ENCODE measurements at regions not wholly inside any gene's neighbourhood (a gene's known extent, or its start where the extent isn't known, plus 50 kb on each side); places are given as distances from the start of the nearest gene placed in this dataset.

DNA sequence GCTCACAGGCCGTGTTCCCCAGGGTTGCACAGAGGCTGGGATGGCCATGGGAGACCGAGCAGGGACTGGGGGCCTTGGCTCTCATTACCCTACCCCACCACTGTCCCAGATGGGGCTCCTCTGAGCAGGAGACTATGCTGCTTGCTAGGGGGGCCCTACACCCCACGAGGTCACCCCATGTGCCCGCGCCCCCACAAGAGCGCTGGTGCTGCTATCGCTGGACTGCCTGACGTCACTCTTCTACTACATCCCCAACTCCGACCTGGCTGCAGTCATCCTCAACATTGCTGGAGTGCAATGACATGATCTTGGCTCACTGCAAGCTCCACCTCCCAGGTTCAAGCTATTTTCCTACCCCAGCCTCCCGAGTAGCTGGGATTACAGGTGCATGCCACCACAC is 307.7 kb downstream of the ARRDC4 start:
- TF ChIP-seq, protein P1, sequence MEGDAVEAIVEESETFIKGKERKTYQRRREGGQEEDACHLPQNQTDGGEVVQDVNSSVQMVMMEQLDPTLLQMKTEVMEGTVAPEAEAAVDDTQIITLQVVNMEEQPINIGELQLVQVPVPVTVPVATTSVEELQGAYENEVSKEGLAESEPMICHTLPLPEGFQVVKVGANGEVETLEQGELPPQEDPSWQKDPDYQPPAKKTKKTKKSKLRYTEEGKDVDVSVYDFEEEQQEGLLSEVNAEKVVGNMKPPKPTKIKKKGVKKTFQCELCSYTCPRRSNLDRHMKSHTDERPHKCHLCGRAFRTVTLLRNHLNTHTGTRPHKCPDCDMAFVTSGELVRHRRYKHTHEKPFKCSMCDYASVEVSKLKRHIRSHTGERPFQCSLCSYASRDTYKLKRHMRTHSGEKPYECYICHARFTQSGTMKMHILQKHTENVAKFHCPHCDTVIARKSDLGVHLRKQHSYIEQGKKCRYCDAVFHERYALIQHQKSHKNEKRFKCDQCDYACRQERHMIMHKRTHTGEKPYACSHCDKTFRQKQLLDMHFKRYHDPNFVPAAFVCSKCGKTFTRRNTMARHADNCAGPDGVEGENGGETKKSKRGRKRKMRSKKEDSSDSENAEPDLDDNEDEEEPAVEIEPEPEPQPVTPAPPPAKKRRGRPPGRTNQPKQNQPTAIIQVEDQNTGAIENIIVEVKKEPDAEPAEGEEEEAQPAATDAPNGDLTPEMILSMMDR (IDR thresholded peaks at IDR 0.05): no peak
- no peak for TF ChIP-seq EZH2 (IDR thresholded peaks at IDR 0.05; ENCODE audit: borderline replicate concordance, insufficient read depth, low read depth, low read length, poor library complexity, severe bottlenecking)
